ENCODE measurements at regions not wholly inside any gene's neighbourhood (a gene's known extent, or its start where the extent isn't known, plus 50 kb on each side); places are given as distances from the start of the nearest gene placed in this dataset.

DNA sequence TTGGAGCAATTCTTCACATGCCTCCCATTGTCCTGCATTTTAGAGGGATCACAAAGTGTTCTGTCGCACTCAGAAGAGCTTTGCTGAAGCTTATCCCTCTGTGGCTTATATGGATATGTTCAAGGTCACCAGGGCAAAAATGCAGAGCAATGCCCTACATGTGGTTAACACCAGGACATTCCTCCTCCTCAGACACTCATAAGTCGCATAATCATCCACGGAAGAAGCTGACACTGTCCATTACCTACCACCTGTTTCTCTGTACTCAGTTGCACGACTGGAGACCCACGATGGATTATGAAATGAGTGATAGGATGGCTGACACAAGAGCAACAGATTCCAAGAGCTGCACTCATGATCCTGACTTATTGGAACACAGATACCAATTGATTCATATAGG lies 68.7 kb upstream of the PRDX4 start:
- no peaks in the 10 kb centered on the region for H3K9me3 ChIP-seq (ENCODE audit: control insufficient read depth, insufficient read depth, low read depth, low read length)
- no peaks in the 10 kb centered on the region for H3K79me2 ChIP-seq (ENCODE audit: control insufficient read depth, insufficient read depth, low read length)
- TF ChIP-seq EZH2 (IDR thresholded peaks at IDR 0.05; ENCODE audit: low read length, missing control alignments), result no peak
- TF ChIP-seq, protein P1, sequence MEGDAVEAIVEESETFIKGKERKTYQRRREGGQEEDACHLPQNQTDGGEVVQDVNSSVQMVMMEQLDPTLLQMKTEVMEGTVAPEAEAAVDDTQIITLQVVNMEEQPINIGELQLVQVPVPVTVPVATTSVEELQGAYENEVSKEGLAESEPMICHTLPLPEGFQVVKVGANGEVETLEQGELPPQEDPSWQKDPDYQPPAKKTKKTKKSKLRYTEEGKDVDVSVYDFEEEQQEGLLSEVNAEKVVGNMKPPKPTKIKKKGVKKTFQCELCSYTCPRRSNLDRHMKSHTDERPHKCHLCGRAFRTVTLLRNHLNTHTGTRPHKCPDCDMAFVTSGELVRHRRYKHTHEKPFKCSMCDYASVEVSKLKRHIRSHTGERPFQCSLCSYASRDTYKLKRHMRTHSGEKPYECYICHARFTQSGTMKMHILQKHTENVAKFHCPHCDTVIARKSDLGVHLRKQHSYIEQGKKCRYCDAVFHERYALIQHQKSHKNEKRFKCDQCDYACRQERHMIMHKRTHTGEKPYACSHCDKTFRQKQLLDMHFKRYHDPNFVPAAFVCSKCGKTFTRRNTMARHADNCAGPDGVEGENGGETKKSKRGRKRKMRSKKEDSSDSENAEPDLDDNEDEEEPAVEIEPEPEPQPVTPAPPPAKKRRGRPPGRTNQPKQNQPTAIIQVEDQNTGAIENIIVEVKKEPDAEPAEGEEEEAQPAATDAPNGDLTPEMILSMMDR (conservative IDR thresholded peaks at IDR 0.05 in 1 of 2, IDR thresholded peaks at IDR 0.05 in 1 of 2; ENCODE audit: low read depth in 1 of 2, low read length in 2 of 2), result no peak
- no peak overlapping the region for H3K4me3 ChIP-seq (replicated peaks in 1 of 4; ENCODE audit: control extremely low read depth in 1 of 4, insufficient read depth in 1 of 4, low read depth in 3 of 4, low read length in 4 of 4)
- no peak overlapping the region for H2AFZ ChIP-seq (ENCODE audit: low read length)
- H3K36me3 ChIP-seq (ENCODE audit: control insufficient read depth, insufficient read depth, low read length), result no peaks in the 10 kb centered on the region
- H3K27ac ChIP-seq (ENCODE audit: insufficient read depth, low read length), result no peak overlapping the region
- DNase-seq (ENCODE audit: low read depth in 2 of 2), result no peak
- no peak overlapping the region for H3K4me2 ChIP-seq (ENCODE audit: extremely low read depth, insufficient read depth, low read length)
- no peak overlapping the region for H3K9ac ChIP-seq (ENCODE audit: insufficient read depth, low read length)
- no peaks in the 10 kb centered on the region for H4K20me1 ChIP-seq (ENCODE audit: control insufficient read depth, extremely low read depth, insufficient read depth, low read length)
- H3K27me3 ChIP-seq (ENCODE audit: control insufficient read depth, insufficient read depth, low read length), result no peaks in the 10 kb centered on the region
- no peaks in the 10 kb centered on the region for H3K4me1 ChIP-seq (ENCODE audit: control insufficient read depth, extremely low read depth, insufficient read depth, low read length)

DNA sequence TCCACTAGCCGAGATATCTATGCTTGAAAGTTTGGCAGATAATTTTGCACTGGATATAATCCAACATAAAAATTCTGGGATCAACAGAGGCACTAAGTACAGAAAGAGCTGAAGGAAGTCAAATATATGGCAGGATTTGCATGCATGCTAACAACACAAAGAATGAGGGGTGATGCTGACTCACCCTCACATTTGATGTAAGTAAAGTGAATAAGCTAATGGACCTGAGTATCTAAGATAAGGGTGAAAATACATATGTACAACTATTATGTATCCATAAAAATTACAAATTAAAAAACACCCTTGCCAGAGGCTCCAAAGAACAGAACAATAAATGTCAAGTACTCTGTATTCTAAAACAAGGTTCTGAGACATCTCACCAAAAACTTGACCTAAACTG lies 63.8 kb upstream of the PRDX4 start:
- H3K4me1 ChIP-seq (ENCODE audit: control insufficient read depth, extremely low read depth, insufficient read depth, low read length), result no peaks in the 10 kb centered on the region
- no peak for DNase-seq (ENCODE audit: low read depth in 2 of 2)
- no peak overlapping the region for H2AFZ ChIP-seq (ENCODE audit: low read length)
- no peak overlapping the region for H3K4me3 ChIP-seq (replicated peaks in 1 of 4; ENCODE audit: control extremely low read depth in 1 of 4, insufficient read depth in 1 of 4, low read depth in 3 of 4, low read length in 4 of 4)
- no peak overlapping the region for H3K4me2 ChIP-seq (ENCODE audit: extremely low read depth, insufficient read depth, low read length)
- no peaks in the 10 kb centered on the region for H3K27me3 ChIP-seq (ENCODE audit: control insufficient read depth, insufficient read depth, low read length)
- no peaks in the 10 kb centered on the region for H3K9me3 ChIP-seq (ENCODE audit: control insufficient read depth, insufficient read depth, low read depth, low read length)
- TF ChIP-seq, protein P1 (conservative IDR thresholded peaks at IDR 0.05 in 1 of 2, IDR thresholded peaks at IDR 0.05 in 1 of 2; ENCODE audit: low read depth in 1 of 2, low read length in 2 of 2), result no peak
- TF ChIP-seq EZH2 (IDR thresholded peaks at IDR 0.05; ENCODE audit: low read length, missing control alignments), result no peak
- no peaks in the 10 kb centered on the region for H3K36me3 ChIP-seq (ENCODE audit: control insufficient read depth, insufficient read depth, low read length)
- no peaks in the 10 kb centered on the region for H3K79me2 ChIP-seq (ENCODE audit: control insufficient read depth, insufficient read depth, low read length)
- H4K20me1 ChIP-seq (ENCODE audit: control insufficient read depth, extremely low read depth, insufficient read depth, low read length), result no peaks in the 10 kb centered on the region
- no peak overlapping the region for H3K9ac ChIP-seq (ENCODE audit: insufficient read depth, low read length)
- no peak overlapping the region for H3K27ac ChIP-seq (ENCODE audit: insufficient read depth, low read length)

DNA sequence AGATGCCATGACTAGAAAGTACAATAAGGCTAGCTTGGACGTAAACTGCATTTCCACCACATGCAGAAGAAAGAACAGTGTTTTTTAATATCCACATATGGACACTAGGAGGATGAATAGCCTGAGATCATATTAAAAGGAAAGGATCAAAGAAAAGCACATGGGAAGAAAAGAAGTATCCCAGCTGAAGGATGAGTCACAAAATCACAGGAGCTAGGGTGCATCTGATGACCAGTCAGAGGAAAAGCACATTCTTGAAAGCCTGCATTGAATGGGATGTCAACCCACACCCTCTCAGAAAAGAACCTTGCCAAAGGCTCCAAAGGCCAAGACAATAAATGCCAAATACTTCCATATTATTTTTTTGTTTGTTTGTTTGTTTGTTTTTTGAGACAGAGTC lies 56.8 kb upstream of the PRDX4 start:
- H3K9ac ChIP-seq (ENCODE audit: insufficient read depth, low read length), result no peak overlapping the region
- H3K9me3 ChIP-seq (ENCODE audit: control insufficient read depth, insufficient read depth, low read depth, low read length), result no peaks in the 10 kb centered on the region
- H3K79me2 ChIP-seq (ENCODE audit: control insufficient read depth, insufficient read depth, low read length), result no peaks in the 10 kb centered on the region
- H3K4me3 ChIP-seq (replicated peaks in 1 of 4; ENCODE audit: control extremely low read depth in 1 of 4, insufficient read depth in 1 of 4, low read depth in 3 of 4, low read length in 4 of 4), result no peak overlapping the region
- H4K20me1 ChIP-seq (ENCODE audit: control insufficient read depth, extremely low read depth, insufficient read depth, low read length), result no peaks in the 10 kb centered on the region
- no peaks in the 10 kb centered on the region for H3K4me1 ChIP-seq (ENCODE audit: control insufficient read depth, extremely low read depth, insufficient read depth, low read length)
- no peak for TF ChIP-seq EZH2 (IDR thresholded peaks at IDR 0.05; ENCODE audit: low read length, missing control alignments)
- TF ChIP-seq, protein P1 (conservative IDR thresholded peaks at IDR 0.05 in 1 of 2, IDR thresholded peaks at IDR 0.05 in 1 of 2; ENCODE audit: low read depth in 1 of 2, low read length in 2 of 2), result no peak
- H2AFZ ChIP-seq (ENCODE audit: low read length), result no peak overlapping the region
- H3K27me3 ChIP-seq (ENCODE audit: control insufficient read depth, insufficient read depth, low read length), result no peaks in the 10 kb centered on the region
- H3K36me3 ChIP-seq (ENCODE audit: control insufficient read depth, insufficient read depth, low read length), result no peaks in the 10 kb centered on the region
- H3K4me2 ChIP-seq (ENCODE audit: extremely low read depth, insufficient read depth, low read length), result no peak overlapping the region
- H3K27ac ChIP-seq (ENCODE audit: insufficient read depth, low read length), result no peak overlapping the region
- peak in 1 of 2 donors; percentile 12 for DNase-seq (ENCODE audit: low read depth in 2 of 2)

Measured in fibroblast of lung (primary cell).